Left colon (tissue), 2 donors: ENCODE measurements at regions not wholly inside any gene's neighbourhood (a gene's known extent, or its start where the extent isn't known, plus 50 kb on each side); places are given as distances from the start of the nearest gene placed in this dataset.
A peak's percentile ranks its signal among the peaks of the same experiment; 100 is the strongest.

Source experiments
- ATAC-seq: fragments of 200-7000 bp; cut with Tn5 transposase; one replicate; pipeline ENCODE4 v1.9.1; 2020; ENCODE audit warnings: mild to moderate bottlenecking, moderate library complexity
- DNase-seq, 2 donors: peaks; one replicate each; pipeline ENCODE4 v3.0.0-alpha.2; 2020
- intact Hi-C, 2 donors: fragments of 100-400 bp; cut with DNase I in 1 of 2; cut with micrococcal nuclease in 1 of 2; formaldehyde crosslinking; loops; one replicate each; pipeline versions ENCODE4 v1.11.2 to v1.14.0; 2022; cut with DNase I, micrococcal nuclease
- donor health status: DM: no; HTN: no; CAD: no.
- donor health status: DM: yes; HTN: yes; CAD: no.

- ATAC-seq (peak; percentile 82), DNase-seq (peak; percentile 69 to 83)
- intact Hi-C loops: no loop called here
These were observed 60.1 kb upstream of the CLINT1 start for GRCh38 chr5:157918811-157919742.

DNA sequence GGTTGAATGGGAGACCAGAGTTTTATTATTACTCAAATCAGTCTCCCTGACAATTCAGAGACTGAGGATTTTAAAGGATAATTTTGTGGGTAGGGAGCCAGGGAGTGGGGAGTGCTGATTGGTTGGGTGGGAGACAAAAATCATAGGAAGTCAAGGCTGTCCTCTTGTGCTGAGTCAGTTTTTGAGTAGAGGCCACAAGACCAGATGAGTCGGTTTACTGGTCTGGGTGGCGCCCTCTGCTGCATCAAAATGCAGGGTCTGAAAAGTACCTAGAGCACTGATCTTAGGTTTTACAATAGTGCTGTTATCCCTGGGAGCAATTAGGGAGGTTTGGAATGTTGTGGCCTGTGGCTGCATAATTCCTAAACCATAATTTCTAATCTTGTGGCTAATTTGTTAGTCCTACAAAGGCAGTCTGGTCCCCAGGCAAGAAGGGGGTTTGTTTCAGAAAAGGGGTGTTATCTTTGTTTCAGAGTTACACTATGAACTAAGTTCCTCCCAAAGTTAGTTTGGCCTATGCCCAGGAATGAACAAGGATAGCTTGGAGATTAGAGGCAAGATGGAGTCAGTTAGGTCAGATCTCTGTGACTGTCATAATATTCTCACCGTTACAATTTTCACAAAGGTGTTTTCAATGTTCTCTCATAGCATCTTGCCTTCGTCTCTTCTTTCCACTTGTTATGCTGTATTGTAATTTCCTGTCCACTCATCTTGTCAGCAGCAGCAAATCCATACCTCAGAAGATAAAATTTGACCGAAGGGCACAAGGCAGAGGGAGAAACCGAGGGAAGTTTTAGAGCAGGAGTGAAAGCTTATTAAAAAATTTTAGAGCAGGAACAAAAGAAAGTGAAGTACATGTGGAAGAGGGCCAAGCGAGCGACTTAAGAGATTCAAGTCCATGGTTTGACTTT is 59.2 kb upstream of the CLINT1 start:
- ATAC-seq (peak; percentile 48), DNase-seq (peak; percentile 86 to 89)
- intact Hi-C loops: no loop called here

GRCh38 chr5:157917491-157917890 is 58.5 kb upstream of the CLINT1 start:
- ATAC-seq (no peak), DNase-seq (no peak)
- intact Hi-C loops: no loop called here

GRCh38 chr5:157915638-157916037 is 56.7 kb upstream of the CLINT1 start:
- DNase-seq (peak; percentile 75 to 86), ATAC-seq (peak; percentile 8)
- intact Hi-C loops: no loop called here

DNA sequence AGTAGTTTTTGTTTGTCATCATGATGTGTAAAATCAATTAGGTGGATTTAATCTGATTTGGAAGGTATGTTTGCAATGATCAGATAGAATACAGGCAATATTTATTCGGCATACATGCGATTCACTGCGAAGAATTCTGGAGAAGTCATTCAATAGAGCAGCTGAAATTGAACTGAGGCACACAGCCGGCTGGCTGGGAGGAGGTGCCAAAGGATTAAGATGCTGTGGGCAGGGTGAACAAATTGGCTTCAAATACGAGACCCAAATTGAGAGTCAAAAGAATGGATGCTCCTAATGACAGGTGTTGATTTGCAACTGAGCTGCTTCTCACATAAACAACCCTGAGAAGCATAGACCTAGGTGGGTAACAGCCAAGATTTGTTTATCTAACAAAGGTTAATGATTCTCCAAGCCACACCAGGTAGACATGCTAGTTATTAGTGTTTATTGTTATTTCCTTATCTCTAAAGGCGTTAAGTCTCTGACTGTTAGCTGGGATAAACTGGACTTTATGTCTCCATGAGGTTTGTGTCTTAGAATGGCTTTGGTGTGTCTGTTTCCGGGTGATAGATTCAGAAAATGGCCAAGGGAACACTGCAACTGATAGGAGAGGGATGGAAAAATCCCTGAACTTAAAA is 55.3 kb upstream of the CLINT1 start:
- ATAC-seq (peak; percentile 55), DNase-seq (no peak)

DNA sequence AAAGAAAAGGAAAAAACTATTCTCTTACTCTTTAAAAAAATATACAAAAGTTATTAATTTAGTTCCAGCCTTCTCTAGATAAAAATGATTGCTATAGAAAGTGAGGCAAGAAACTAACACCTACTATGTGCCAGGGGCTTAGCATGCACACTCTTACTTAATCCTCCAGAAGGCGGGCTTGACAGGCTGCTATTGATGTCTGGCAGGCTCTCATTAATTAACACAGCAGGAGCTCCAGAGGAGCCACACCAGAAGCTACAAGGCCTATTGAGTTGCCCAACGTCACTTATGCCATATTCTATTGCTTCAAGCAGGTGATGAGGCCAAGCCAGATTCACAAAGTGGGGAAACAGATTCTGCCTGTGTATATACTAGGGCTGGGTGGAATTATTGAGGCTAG is 54.6 kb upstream of the CLINT1 start:
- ATAC-seq (no peak), DNase-seq (no peak)
- intact Hi-C loops: no loop called here

More for the DNA sequence above, 55.3 kb upstream of the CLINT1 start:
- intact Hi-C loops: no loop called here

GRCh38 chr5:157912621-157913325 is 53.8 kb upstream of the CLINT1 start:
- DNase-seq (peak; percentile 60 to 78), ATAC-seq (peak; percentile 75)
- intact Hi-C loops: no loop called here

GRCh38 chr5:157911568-157911967 is 52.6 kb upstream of the CLINT1 start:
- intact Hi-C loops: no loop called here
- DNase-seq: no peak
- ATAC-seq: no peak
